K562 (cell line): ENCODE measurements at regions not wholly inside any gene's neighbourhood (a gene's known extent, or its start where the extent isn't known, plus 50 kb on each side); places are given as distances from the start of the nearest gene placed in this dataset.

Experiments
- CHD4 ChIP-seq: fragments of 200-600 bp; sonication (generic); IDR thresholded peaks from 3 replicates; pipeline ENCODE4 v1.6.1; 2012; ENCODE audit warnings: low read depth, mild to moderate bottlenecking, mixed read lengths, low read length, inconsistent platforms; ENCODE audit not compliant: insufficient read depth, insufficient replicate concordance, poor library complexity, severe bottlenecking
- EHMT2 ChIP-seq: fragments of 450-650 bp; IDR thresholded peaks from 2 replicates; pipeline ENCODE4 v1.6.1; 2018; ENCODE audit warnings: antibody characterized with exemption
- HMG20B ChIP-seq: fragments of 250-450 bp; sonication (Bioruptor Pico); IDR thresholded peaks from 2 replicates; pipeline ENCODE4 v1.5.0; 2021; ENCODE audit warnings: mild to moderate bottlenecking
- NFXL1 ChIP-seq: fragments of 450-650 bp; formaldehyde crosslinking; IDR thresholded peaks from 2 replicates; pipeline ENCODE4 v1.4.0; 2021; ENCODE audit warnings: mild to moderate bottlenecking
- POLR2A ChIP-seq: fragments of 450-650 bp; conservative IDR thresholded peaks from 2 replicates; pipeline ENCODE4 v1.6.1; 2016
- SRF ChIP-seq, 2 experiments: fragments of 250-450, 450-650 bp in 1 of 2; sonication (Bioruptor Pico) in 1 of 2; sonication (generic) in 1 of 2; formaldehyde crosslinking; IDR thresholded peaks; 2 replicates each; pipeline versions ENCODE4 v1.5.0 to v1.5.1; 2020 to 2022; ENCODE audit warnings: mild to moderate bottlenecking in 1 of 2, missing genetic modification reagents in 1 of 2
- TCF7 ChIP-seq: sonication (generic); IDR thresholded peaks from 2 replicates; pipeline ENCODE4 v1.6.1; 2016; ENCODE audit warnings: antibody characterized with exemption, borderline replicate concordance
- ZNF274 ChIP-seq: IDR thresholded peaks from 2 replicates; pipeline ENCODE4 v1.6.1; 2011; ENCODE audit warnings: low read depth, mild to moderate bottlenecking, low read length, moderate library complexity, borderline replicate concordance
- TF ChIP-seq, protein P1 (sequence below): fragments of 450-650 bp; IDR thresholded peaks from 2 replicates; pipeline ENCODE4 v1.6.1; 2016; ENCODE audit warnings: borderline replicate concordance
- TF ChIP-seq, protein P2 (sequence below), 2 experiments: fragments of 450-650 bp in 1 of 2; IDR thresholded peaks; 2 replicates each; pipeline ENCODE4 v1.6.1; 2011 to 2017; ENCODE audit warnings: low read depth in 2 of 2, antibody characterized with exemption in 1 of 2, borderline replicate concordance in 1 of 2, low read length in 1 of 2, mild to moderate bottlenecking in 1 of 2, mixed read lengths in 1 of 2; ENCODE audit not compliant: control insufficient read depth in 1 of 2
- TF ChIP-seq, protein P3 (sequence below): sonication (generic); formaldehyde crosslinking; IDR thresholded peaks from 2 replicates; pipeline ENCODE4 v1.9.0; 2022; ENCODE audit warnings: mild to moderate bottlenecking, missing genetic modification reagents
- TF ChIP-seq, protein P4 (sequence below), 3 experiments: IDR thresholded peaks in 2 of 3; conservative IDR thresholded peaks in 1 of 3; 2 replicates each; pipeline ENCODE4 v1.5.1; 2011 to 2012; ENCODE audit warnings: low read length in 3 of 3, mild to moderate bottlenecking in 3 of 3, control low read depth in 2 of 3, improper control_type of control experiment in 1 of 3, inconsistent platforms in 1 of 3, low read depth in 1 of 3, mixed read lengths in 1 of 3, moderate library complexity in 1 of 3; ENCODE audit not compliant: insufficient read depth in 2 of 3

DNA sequence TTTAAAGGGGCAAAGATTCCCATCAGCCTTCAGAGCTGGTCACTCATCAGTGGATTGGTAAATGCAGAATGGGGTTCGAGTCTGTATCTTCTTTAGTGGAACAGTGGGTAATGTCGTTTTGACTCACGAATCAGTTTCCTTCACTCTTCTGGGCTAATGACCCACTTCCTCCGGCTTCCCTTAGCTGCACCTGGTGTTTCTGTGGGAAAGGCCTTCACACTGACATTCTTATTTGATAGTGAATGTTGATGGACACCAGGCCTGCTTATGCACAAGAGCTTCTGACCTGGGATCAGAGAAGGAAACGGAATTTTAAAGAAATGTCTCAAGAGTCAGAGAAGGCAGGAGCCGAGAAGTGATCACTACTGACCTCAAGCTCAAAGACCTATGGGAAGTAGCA is 272.0 kb upstream of the SULF2 start:
- no peak for TF ChIP-seq NFXL1
- TF ChIP-seq, protein P1, sequence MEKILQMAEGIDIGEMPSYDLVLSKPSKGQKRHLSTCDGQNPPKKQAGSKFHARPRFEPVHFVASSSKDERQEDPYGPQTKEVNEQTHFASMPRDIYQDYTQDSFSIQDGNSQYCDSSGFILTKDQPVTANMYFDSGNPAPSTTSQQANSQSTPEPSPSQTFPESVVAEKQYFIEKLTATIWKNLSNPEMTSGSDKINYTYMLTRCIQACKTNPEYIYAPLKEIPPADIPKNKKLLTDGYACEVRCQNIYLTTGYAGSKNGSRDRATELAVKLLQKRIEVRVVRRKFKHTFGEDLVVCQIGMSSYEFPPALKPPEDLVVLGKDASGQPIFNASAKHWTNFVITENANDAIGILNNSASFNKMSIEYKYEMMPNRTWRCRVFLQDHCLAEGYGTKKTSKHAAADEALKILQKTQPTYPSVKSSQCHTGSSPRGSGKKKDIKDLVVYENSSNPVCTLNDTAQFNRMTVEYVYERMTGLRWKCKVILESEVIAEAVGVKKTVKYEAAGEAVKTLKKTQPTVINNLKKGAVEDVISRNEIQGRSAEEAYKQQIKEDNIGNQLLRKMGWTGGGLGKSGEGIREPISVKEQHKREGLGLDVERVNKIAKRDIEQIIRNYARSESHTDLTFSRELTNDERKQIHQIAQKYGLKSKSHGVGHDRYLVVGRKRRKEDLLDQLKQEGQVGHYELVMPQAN, result no peak
- TF ChIP-seq, protein P2, sequence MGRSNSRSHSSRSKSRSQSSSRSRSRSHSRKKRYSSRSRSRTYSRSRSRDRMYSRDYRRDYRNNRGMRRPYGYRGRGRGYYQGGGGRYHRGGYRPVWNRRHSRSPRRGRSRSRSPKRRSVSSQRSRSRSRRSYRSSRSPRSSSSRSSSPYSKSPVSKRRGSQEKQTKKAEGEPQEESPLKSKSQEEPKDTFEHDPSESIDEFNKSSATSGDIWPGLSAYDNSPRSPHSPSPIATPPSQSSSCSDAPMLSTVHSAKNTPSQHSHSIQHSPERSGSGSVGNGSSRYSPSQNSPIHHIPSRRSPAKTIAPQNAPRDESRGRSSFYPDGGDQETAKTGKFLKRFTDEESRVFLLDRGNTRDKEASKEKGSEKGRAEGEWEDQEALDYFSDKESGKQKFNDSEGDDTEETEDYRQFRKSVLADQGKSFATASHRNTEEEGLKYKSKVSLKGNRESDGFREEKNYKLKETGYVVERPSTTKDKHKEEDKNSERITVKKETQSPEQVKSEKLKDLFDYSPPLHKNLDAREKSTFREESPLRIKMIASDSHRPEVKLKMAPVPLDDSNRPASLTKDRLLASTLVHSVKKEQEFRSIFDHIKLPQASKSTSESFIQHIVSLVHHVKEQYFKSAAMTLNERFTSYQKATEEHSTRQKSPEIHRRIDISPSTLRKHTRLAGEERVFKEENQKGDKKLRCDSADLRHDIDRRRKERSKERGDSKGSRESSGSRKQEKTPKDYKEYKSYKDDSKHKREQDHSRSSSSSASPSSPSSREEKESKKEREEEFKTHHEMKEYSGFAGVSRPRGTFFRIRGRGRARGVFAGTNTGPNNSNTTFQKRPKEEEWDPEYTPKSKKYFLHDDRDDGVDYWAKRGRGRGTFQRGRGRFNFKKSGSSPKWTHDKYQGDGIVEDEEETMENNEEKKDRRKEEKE (IDR thresholded peaks at IDR 0.05; ENCODE audit: borderline replicate concordance in 1 of 2, control insufficient read depth in 1 of 2, low read depth in 2 of 2, low read length in 1 of 2), result no peak
- TF ChIP-seq ZNF274, result no peak
- no peak for TF ChIP-seq TCF7
- no peak for TF ChIP-seq POLR2A
- TF ChIP-seq, protein P3, sequence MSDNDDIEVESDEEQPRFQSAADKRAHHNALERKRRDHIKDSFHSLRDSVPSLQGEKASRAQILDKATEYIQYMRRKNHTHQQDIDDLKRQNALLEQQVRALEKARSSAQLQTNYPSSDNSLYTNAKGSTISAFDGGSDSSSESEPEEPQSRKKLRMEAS (CRISPR knock-in tag), result no peak
- TF ChIP-seq EHMT2, result no peak
- TF ChIP-seq, protein P4, sequence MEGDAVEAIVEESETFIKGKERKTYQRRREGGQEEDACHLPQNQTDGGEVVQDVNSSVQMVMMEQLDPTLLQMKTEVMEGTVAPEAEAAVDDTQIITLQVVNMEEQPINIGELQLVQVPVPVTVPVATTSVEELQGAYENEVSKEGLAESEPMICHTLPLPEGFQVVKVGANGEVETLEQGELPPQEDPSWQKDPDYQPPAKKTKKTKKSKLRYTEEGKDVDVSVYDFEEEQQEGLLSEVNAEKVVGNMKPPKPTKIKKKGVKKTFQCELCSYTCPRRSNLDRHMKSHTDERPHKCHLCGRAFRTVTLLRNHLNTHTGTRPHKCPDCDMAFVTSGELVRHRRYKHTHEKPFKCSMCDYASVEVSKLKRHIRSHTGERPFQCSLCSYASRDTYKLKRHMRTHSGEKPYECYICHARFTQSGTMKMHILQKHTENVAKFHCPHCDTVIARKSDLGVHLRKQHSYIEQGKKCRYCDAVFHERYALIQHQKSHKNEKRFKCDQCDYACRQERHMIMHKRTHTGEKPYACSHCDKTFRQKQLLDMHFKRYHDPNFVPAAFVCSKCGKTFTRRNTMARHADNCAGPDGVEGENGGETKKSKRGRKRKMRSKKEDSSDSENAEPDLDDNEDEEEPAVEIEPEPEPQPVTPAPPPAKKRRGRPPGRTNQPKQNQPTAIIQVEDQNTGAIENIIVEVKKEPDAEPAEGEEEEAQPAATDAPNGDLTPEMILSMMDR (IDR thresholded peaks at IDR 0.05 in 2 of 3, conservative IDR thresholded peaks at IDR 0.05 in 1 of 3; ENCODE audit: insufficient read depth in 2 of 3, low read depth in 1 of 3, low read length in 3 of 3), result no peak
- TF ChIP-seq HMG20B (CRISPR knock-in tag), result no peak
- TF ChIP-seq SRF (CRISPR knock-in tag; IDR thresholded peaks at IDR 0.05), result no peak
- TF ChIP-seq CHD4, result no peak
